ENCODE measurements at regions not wholly inside any gene's neighbourhood (a gene's known extent, or its start where the extent isn't known, plus 50 kb on each side); places are given as distances from the start of the nearest gene placed in this dataset.
"Not testable (repeated sequence)": the region's sequence is repeated elsewhere in the genome, so short reads cannot be mapped to it uniquely, and the experiment has no call there.

DNA sequence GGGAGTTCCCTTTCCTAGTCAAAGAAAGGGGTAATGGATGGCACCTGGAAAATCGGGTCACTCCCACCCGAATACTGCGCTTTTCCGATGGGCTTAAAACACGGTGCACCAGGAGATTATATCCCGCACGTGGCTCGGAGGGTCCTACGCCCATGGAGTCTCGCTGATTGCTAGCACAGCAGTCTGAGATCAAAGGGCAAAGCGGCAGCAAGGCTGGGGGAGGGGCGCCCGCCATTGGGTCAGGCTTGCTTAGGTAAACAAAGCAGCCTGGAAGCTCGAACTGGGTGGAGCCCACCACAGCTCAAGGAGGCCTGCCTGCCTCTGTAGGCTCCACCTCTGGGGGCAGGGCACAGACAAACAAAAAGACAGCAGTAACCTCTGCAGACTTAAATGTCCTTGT is 683.3 kb upstream of the MIR17HG start:
- DNase-seq = not testable (repeated sequence)

DNA sequence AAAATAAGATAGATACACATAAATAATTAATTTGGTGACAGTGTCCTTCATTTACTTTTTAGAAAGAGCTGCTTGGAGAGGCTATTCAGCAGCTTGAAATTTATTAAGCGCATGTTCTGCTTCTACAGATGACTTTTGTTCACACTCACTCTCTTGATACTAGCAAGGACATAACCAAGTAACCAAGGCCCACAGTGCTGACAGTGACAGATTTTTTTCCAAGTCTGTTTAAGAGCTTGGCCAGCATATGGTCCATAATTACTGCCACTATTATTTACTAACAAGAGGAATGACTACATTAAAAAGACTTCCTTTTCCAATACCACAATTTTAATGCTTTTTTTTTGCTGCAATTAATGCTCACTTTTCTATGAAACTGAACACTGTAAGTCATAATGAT is 673.7 kb upstream of the MIR17HG start:
- no peak for DNase-seq

DNA sequence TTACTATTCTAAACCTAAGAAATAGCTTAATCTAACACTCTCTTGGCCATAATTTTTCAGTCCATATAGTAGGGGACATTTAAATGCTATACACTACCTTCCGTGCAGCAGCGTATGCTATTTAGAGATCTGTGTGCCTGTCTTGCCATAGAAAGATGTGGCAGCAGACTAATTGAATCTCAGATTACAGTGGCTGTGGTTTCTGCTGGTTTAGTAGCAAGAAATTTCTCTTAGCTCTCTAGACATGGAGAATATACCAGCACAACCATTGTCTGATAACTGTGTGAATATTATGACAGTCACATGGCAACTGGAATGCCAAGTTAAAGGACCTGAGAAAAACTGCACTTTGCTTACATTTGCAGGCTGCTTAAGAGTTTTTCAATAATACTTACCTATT is 672.4 kb upstream of the MIR17HG start:
- no peak for DNase-seq

DNA sequence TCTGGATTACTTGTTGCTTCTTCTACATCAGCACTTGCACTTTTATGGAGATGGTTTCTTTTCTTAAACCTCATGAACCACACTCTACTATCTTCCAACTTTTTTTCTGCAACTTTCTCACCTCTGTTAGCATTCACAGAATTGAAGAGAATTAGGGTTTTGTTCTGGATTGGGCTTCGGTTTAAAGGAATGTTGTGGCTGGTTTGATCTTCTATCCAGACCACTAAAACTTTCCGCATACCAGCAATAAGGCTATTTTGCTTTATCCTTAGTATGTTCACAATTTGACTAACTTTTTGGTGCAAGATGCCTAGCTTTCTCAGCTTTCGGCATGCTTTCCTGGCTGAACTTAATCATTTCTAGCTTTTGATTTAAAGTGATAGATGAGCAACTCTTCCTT is 666.7 kb upstream of the MIR17HG start:
- no peak for DNase-seq

DNA sequence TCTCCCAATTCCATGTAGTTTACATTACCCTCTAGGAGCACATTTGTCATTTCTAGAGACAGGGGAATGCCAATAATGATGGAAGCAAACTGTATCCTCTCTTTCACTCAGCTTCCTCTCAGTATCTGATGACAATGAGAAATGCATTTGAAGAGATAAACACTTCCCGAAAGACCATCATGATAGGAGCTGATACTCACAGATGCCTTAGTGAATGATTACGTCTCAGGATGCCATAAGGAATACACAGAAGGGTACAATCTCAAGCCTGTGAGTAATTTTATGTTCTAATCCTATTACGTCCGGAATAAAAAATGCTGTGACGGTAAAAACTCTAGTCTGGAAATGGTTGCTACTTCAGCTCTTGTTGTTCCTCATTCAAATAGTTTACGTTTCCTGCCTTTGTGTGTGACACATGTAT is 663.8 kb upstream of the MIR17HG start:
- no peak for DNase-seq

DNA sequence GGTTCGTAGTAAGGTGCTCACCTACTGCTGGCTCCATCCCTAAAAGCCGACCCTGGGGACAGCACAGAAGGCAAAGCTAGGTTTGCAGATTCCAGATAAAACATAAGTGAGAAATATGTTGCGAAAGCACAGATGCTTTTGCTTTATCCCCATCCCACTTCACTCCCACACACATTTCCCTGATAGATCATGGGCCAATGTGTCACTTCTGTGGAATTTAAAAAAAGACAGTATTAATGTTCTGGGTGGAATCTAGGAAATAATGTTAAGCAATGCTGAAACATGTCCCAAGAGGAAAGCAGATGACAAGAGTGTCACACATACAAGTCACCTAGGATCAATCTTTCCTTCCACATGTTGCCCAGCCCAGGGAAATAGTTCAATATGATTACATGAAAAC is 661.0 kb upstream of the MIR17HG start:
- DNase-seq = no peak

DNA sequence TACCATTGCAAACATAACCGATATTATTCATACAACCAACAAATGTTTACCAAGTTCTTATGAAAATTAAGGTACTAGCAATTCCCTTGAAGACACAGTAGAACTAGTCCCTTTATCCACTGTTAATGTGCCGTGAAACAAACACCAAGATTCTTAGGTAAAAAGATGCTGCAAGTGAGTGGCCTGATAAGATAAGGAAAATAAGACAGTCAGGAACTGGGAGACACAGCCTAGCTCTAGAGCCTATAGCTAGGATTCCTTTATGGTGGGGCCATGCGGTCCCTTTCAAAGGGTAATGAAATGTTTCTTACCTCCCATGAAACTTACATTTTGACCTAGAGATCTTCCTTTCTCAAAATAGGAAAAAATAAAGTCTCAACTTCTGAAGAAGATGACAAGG is 658.4 kb upstream of the MIR17HG start:
- no peak for DNase-seq

DNA sequence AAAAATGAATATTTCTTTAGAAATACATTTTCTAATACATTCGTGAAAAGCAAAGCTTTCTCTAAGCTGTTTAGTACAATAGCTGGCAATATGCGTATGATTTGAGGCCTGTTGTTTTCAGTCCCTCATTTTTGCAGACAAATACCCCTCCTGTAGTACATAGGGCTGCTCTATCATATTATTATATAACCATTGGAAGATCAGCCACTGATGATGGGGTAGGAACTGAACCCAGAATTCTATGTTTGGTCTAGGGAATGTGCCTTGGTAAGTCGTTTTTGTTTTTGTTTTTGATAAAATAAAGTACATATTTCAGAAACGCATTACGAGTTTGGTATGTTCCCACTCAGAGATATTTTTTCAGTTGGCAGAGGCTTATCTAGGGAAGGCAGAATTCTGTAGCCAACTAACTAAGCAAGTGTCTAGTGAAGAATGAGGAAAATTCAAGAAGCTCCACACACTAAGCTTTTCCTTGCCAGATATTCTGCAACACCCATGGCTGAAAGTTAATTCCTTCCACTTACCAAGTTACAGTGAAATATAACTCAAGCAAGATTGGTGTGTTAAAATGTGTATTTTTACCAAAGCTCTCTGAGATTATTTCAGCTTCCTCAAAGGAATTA is 656.9 kb upstream of the MIR17HG start:
- no peak for DNase-seq

DNA sequence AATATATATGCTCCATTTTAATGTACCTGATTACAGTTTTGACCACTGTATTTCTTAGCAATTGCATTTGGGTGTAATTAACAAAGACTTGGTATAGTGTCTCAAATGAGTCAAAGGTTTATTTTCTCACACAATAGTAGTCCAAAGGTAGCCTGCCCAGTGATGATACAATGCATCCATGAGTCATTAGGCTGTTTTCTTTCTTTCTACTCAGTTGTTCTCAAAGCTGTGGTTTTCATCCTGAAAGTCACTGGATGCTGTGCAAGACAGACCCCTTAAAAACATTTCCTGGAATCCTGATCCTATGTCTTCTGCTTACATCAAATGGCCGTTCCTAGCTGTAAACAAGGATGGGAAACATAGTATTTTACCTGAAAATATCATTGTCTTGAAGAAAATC is 651.2 kb upstream of the MIR17HG start:
- DNase-seq = no peak

DNA sequence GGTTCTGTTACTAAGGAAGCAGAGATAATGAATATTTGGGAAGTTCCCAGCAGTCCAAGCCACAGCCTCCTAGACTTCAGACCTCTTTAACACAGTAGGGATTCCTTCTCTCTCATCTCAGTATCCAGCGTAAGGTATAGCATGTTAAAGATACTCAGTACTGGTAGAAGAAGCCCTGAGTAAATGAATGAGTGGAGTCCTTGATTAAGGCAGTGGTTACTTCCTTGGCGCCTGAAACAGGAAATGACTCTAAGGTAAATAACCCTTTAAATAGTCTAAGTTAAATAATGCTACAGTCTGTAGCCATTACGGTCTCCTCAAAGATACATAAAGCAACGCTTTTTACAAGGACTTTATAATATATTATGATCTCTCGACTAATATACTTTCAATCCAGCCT is 650.8 kb upstream of the MIR17HG start:
- DNase-seq = no peak

DNA sequence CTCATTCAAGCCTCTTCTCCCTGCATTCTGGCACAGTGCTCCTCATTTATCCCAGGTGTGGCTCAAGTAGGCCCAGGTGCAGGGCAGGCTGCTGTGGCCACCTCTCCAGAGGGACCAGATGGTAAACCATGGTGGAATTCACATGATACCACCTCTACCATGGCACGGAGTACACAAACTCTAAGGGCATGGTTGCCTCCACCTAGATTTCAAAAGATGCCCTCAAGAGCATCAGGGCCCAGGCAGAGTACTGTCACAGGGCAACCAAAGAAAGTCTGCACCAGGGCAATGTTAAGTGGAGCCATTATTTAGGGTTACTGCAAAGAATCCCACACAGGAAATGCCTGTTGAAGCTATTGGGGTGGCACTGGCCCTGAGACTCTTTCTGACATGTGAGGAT is 647.1 kb upstream of the MIR17HG start:
- DNase-seq = no peak

DNA sequence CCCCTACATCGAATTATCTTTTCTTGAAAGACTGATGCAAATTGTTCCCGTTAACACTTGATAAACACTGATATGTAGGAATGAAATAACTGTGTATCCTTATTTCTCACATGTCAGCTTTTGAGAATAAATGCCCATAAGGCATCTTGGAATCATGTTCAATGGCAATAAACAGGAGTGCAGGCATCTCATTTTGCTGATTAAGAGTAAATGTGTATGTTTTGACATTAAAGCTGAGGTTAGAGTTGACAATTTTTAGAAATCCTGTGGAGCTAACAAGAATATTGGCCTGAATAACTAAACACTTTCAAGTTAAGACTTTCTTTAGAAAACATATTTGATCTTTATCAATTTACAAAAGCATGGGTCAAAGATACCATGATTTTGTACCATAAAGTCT is 646.2 kb upstream of the MIR17HG start:
- no peak for DNase-seq

DNA sequence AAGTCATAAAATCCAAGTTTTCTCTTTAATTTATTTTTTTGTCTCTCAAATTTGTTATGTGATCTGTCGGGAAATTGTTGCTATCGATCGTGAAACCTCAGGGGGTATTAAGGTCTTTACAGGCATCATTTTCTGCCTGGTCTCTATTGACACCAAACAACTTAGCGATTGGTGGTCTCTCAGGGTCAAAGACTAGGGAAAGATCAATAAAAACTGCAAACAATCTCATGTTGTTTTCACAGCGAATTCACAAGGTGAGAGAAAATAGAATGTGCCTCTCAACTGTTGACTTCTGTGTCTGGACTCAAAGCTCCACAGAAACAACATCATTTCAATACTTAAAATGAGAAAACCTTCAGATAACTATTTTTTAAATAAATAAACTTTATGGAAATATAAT is 645.4 kb upstream of the MIR17HG start:
- DNase-seq = no peak

DNA sequence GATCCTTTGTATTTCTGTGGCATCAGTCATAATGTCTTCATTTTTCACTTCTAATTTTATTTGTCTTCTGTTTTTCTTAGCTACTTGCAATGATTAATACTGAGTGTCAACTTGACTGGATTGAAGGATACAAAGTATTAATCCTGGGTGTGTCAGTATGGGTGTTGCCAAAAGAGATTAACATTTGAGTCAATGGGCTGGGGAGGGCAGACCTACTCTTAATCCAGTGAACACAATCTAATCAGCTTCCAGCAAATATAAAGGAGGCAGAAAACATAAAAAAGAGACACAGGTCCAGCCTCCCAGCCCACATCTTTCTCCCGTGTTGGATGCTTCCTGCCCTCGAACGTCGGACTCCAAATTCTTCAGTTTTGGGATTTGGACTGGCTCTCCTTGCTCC is 640.9 kb upstream of the MIR17HG start:
- no peak for DNase-seq

DNA sequence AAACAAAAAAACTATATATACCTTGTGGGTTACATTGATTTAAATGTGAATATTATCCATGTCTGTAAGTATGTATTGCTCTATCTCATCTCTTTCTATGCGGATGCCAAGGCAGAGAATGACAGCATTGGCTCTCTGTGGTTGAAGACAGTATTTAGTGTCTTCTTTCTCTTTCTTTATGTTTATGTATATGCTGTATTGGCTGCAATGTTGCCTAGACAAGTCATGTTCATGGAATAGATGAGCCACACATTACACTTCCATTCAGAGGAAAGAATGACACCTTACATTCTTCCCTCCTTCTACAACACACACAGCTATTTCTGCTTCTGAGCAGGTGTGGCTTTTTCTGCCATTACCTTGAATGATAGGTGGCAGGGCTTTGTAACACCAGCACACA is 639.4 kb upstream of the MIR17HG start:
- no peak for DNase-seq

DNA sequence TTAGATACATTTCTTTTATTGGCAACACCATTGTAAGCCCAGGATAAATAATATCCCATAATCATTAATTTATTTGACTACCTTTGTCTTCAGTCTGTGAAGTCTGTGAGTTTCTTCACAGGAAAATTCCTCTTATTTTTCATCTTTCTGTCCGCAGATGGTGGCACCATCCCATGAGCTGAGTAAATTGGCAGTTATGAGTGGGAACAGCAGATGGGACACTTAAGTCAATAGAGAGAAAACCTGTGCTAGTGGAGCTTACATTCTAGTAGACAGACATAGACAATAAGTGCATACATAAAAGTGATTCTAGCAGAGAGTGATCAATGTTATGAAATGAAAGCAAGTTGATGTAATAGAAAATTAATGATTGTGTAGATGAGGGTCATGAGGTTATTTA is 638.2 kb upstream of the MIR17HG start:
- DNase-seq = no peak

DNA sequence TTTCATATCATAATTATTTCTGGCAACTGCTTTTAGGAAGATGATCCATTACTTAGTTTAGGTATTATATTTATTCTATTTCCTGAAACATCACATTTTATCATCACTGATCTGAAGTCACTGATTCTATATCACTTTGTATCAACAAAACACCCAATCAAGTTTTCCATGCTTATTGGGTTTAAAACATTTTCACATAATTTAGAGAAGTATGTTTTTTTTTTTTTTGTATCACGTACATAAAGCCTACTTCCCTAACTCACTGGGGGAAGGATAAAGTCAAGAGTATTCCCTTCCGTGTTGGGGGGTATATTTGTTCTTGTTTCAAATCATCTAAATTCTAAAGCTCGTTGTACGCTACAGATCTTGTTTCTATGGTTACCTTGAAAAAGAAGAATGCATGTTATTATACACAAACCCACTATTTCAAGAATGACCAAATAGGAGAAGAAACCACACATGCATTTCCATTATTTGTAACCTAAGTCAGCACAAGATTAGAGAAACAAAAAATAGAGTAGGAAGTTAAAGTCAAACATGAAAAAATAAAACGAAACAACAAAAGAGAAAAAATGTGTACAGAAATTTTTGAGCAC is 637.2 kb upstream of the MIR17HG start:
- no peak for DNase-seq

DNA sequence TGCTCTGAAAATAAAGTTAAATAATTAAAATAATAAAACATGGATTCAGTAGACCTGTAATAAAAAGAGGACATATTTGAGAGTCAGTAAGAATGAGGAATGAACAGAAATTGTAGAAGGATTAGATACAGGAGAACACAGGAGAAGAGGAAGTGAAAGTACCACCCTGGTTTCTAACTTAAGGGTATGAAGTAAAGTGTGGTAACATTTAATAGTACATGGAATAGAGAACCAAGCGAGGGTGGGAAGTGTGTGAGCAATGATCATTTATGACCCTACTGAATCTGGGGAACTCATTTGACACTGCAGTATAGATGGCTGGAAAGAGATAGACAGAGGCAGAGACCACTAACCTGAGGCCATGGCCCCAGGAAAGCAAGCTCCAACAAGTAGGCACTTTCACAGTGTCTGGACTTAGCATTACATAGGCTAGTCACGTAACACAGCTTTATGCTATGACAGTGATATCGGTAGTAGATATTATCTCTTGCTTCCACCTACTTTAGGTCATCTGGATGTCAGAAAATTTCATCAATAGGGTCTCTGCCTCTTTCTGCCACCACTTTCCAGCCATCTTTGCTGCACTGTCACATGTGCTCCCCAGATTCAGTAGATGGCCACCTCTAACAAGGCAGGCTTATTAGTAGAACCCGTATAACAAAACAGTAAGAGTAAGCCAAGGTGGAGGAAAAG is 633.9 kb upstream of the MIR17HG start:
- DNase-seq = no peak

DNA sequence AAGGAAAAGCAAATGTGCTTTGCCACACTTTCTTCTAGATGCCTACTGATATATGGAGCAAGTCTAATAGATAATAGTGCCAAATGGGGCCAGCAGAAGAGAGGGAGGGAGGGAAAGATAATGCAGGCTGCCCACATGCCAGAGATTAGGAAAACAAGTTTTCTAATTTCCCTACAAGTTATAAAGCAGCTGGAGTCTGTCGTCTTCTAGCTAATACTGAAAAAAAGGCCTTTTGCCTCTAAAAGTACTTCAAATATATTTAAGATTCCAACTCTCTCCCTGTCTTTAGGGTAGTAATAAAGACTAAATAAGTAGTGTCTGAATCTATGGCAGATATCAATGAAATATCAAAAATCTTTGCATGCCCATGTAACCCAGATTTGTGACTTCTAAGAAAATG is 632.0 kb upstream of the MIR17HG start:
- no peak for DNase-seq

DNA sequence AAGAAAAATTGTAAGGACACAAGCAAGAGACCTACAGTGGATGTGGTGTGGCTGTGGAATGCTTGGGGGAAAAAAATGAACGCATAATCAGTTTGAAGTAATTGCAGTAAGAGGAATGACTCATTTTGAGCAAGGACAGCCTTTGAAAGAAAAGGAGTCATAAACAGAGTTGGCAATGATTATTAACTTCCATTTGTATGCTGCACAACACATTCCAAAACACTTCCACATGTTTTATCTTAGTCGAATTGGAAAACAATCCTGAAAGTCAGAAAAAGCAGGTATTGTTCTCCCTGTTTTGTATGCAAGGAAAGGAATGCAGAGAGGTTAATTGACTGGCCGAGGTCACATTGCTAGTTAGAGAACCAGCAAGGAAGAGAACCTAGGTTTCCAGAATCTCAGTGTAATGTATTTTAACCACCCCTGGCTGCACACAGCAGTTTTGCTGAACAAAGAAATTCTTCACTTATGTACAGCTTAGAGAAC is 630.0 kb upstream of the MIR17HG start:
- DNase-seq = no peak

DNA sequence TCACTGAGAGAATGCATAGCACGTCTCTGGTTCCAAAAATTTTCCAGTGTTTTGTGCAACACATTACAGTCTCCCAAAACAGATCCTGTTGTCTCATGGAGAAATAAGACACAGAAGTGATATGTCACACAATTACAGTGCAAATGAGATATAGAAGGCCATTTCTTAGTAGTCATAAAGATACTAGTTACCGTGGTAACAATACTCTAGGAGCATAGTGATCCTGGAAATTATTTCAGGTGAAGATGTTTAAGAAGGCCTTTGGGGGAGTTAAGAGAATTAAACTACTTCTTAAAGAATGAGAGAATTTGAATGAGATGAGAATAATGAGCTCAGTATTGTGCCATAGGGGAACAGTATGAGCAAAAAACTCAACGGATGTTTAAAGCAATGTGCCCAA is 628.0 kb upstream of the MIR17HG start:
- no peak for DNase-seq

DNA sequence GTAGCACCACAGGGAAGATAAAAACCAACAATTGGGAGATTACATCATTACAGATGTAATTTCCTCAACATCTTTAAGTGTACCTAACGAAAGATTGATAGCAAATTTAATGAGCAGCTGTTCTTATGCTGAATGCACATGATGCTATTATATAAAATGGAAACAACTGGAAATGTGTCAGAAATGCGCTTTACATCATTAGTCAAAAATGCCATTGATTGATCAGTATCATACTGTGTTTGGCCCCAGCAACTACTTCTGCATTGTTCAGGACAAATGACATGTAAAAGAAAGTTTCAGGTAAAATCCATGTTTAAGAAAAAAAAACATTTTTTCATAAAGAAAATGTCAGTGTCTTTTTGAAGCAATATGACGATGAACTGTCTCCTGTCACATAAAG is 625.5 kb upstream of the MIR17HG start:
- no peak for DNase-seq

DNA sequence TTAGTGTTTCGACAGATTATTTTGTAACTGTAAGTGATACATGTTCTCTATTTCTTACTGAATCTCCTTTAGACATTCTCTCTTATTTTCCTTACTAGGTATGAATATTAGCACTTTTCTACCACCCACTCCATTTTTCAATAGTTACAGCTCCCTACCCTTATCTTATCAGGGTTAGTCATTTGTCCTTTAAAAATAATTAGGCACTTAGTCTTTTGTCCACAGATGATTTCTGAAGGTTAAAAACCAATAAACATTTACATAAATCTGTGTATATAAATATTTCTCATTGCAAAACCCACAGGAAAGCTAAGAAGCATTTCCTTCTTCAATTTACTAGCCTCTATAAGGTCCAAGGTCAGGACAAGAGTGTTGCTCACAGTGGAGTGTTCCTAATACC is 624.1 kb upstream of the MIR17HG start:
- DNase-seq = no peak

DNA sequence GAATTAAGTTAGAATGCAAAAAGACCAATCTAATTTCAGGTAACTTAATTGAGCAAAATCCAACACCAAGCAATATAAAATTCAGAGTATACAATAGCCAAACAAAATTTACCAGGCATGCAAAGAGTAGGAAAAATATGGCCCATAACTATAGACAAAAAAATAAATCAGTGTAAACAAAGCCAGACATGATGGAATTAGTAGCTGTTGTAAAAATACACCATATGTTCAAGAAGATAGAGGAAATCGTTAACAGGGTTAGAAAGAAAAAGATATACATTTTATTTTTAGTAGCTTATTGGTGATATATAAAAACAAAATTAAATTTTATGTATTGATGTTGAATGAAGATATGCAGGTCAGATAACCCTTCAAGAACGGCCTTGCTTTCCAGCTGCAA is 621.1 kb upstream of the MIR17HG start:
- no peak for DNase-seq

DNA sequence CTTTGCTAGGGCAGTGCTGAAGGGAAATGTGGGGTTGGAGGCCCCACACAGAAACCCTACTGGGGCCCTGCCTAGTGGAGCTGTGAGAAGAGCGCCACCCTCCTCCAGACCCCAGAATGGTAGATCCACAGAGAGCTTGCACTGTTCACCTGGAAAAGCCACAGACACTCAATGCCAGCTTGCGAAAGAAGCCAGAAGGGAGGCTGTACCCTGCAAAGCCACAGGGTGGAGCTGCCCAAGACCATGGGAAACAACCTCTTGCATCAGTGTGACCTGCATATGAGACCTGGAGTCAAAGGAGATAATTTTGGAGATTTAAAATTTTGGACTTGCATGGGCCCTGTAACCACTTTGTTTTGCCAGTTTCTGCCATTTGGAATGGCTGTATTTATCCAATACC is 615.4 kb upstream of the MIR17HG start:
- no peak for DNase-seq
